Mesodermal cell (in vitro differentiated cells): ENCODE measurements at regions not wholly inside any gene's neighbourhood (a gene's known extent, or its start where the extent isn't known, plus 50 kb on each side); places are given as distances from the start of the nearest gene placed in this dataset.
"Not testable (repeated sequence)": the region's sequence is repeated elsewhere in the genome, so short reads cannot be mapped to it uniquely, and the experiment has no call there.

Experiments
- H3K27ac ChIP-seq: 2 replicates; pipeline ENCODE4 v1.7.0; 2013; ENCODE audit warnings: mild to moderate bottlenecking, low read depth, low read length, moderate library complexity; ENCODE audit not compliant: severe bottlenecking
- H3K36me3 ChIP-seq: 2 replicates; pipeline ENCODE4 v1.7.1; 2013; ENCODE audit warnings: mild to moderate bottlenecking, low read length, moderate library complexity; ENCODE audit not compliant: control insufficient read depth, insufficient read depth
- H3K4me1 ChIP-seq: one replicate; pipeline ENCODE4 v1.7.1; 2013; ENCODE audit warnings: mild to moderate bottlenecking, low read length; ENCODE audit not compliant: insufficient read depth, control insufficient read depth, poor library complexity, severe bottlenecking
- H3K4me3 ChIP-seq: 2 replicates; pipeline ENCODE4 v1.7.0; 2013; ENCODE audit warnings: low read length, control low read depth, mild to moderate bottlenecking; ENCODE audit not compliant: insufficient read depth, poor library complexity, severe bottlenecking; ENCODE audit errors: extremely low read depth
- H3K9me3 ChIP-seq: 2 replicates; pipeline ENCODE4 v1.7.1; 2013; ENCODE audit warnings: mild to moderate bottlenecking, low read length, moderate library complexity; ENCODE audit not compliant: control insufficient read depth
- WGBS, 2 experiments: methylation state at CpG; one replicate each; pipeline ENCODE4 v1.1.5; 2013; ENCODE audit warnings: missing lambda C conversion rate in 2 of 2; ENCODE audit not compliant: insufficient coverage in 2 of 2; 5-methylcytosine and 5-hydroxymethylcytosine counted together

- no peak overlapping the region for H3K4me3 ChIP-seq
- no peaks in the 10 kb centered on the region for H3K9me3 ChIP-seq
- H3K4me1 ChIP-seq, result no peaks in the 10 kb centered on the region
- H3K27ac ChIP-seq, result no peak overlapping the region
- no peaks in the 10 kb centered on the region for H3K36me3 ChIP-seq
- WGBS, 2 experiments, result 81 to 89% methylated on average over 6 of the region's 6 CpGs
Measured at GRCh38 chr18:56445422-56445821, 193.0 kb downstream of the TXNL1 start.

- H3K27ac ChIP-seq, result no peak overlapping the region
- no peak overlapping the region for H3K4me3 ChIP-seq
- WGBS, 2 experiments, result 91 to 94% methylated on average over 1 to 3 of the region's 3 CpGs
- H3K4me1 ChIP-seq, result no peaks in the 10 kb centered on the region
- H3K36me3 ChIP-seq, result no peaks in the 10 kb centered on the region
- no peaks in the 10 kb centered on the region for H3K9me3 ChIP-seq
Measured at GRCh38 chr18:56444201-56444600, 194.2 kb downstream of the TXNL1 start.

- H3K4me3 ChIP-seq, result no peak overlapping the region
- no peak overlapping the region for H3K27ac ChIP-seq
- H3K4me1 ChIP-seq, result no peaks in the 10 kb centered on the region
- WGBS, 2 experiments, result 93 to 94% methylated on average over 2 to 3 of the region's 3 CpGs
- no peaks in the 10 kb centered on the region for H3K36me3 ChIP-seq
- H3K9me3 ChIP-seq, result no peaks in the 10 kb centered on the region
Measured at GRCh38 chr18:56443166-56443907, 195.1 kb downstream of the TXNL1 start.

- not testable (repeated sequence) for H3K27ac ChIP-seq, H3K9me3 ChIP-seq, H3K4me1 ChIP-seq, H3K36me3 ChIP-seq, H3K4me3 ChIP-seq
- WGBS, 2 experiments, result 83% methylated on average over 2 of the region's 2 CpGs; no CpG with 5 or more reads in 1 of the 2 experiments
Measured at GRCh38 chr18:56438480-56438879, 199.9 kb downstream of the TXNL1 start.

GRCh38 chr18:56436651-56437050 is 201.7 kb downstream of the TXNL1 start:
- Histone ChIP-seq H3K4me3 (no peak overlapping the region), H3K4me1 (no peaks in the 10 kb centered on the region), H3K9me3 (no peaks in the 10 kb centered on the region), H3K27ac (no peak overlapping the region), H3K36me3 (no peaks in the 10 kb centered on the region)
- WGBS, 2 experiments, result no CpG with 5 or more reads among the region's 1 CpG

GRCh38 chr18:56433919-56434318 is 204.5 kb downstream of the TXNL1 start:
- H3K36me3 ChIP-seq, result no peaks in the 10 kb centered on the region
- H3K4me3 ChIP-seq, result no peak overlapping the region
- 76 to 84% methylated on average over 3 of the region's 3 CpGs for WGBS, 2 experiments
- no peaks in the 10 kb centered on the region for H3K4me1 ChIP-seq
- H3K9me3 ChIP-seq, result no peaks in the 10 kb centered on the region
- H3K27ac ChIP-seq, result no peak overlapping the region

- no peak overlapping the region for H3K27ac ChIP-seq
- no peaks in the 10 kb centered on the region for H3K4me1 ChIP-seq
- no peak overlapping the region for H3K4me3 ChIP-seq
- H3K9me3 ChIP-seq, result no peaks in the 10 kb centered on the region
- H3K36me3 ChIP-seq, result no peaks in the 10 kb centered on the region
Measured at GRCh38 chr18:56431551-56431950, 206.8 kb downstream of the TXNL1 start.

GRCh38 chr18:56423626-56424025 is 214.8 kb downstream of the TXNL1 start:
- Histone ChIP-seq H3K9me3 (no peaks in the 10 kb centered on the region), H3K36me3 (no peaks in the 10 kb centered on the region), H3K4me1 (no peaks in the 10 kb centered on the region), H3K27ac (no peak overlapping the region), H3K4me3 (no peak overlapping the region)

GRCh38 chr18:56421647-56422046 is 216.7 kb downstream of the TXNL1 start:
- Histone ChIP-seq H3K9me3 (no peaks in the 10 kb centered on the region), H3K4me1 (no peaks in the 10 kb centered on the region), H3K36me3 (no peaks in the 10 kb centered on the region), H3K27ac (no peak overlapping the region), H3K4me3 (no peak overlapping the region)
- WGBS, 2 experiments, result 86 to 90% methylated on average over 1 to 2 of the region's 2 CpGs

GRCh38 chr18:56420868-56421267 is 217.5 kb downstream of the TXNL1 start:
- not testable (repeated sequence) for H3K27ac ChIP-seq, H3K4me3 ChIP-seq, H3K36me3 ChIP-seq, H3K4me1 ChIP-seq, H3K9me3 ChIP-seq
- WGBS, 2 experiments, result 80 to 100% methylated on average over 2 of the region's 5 CpGs

GRCh38 chr18:56414357-56414756 is 224.0 kb downstream of the TXNL1 start:
- Histone ChIP-seq H3K27ac (no peak overlapping the region), H3K4me1 (no peaks in the 10 kb centered on the region), H3K4me3 (no peak overlapping the region), H3K9me3 (peaks cover 5% of the 10 kb centered on the region), H3K36me3 (no peaks in the 10 kb centered on the region)
- WGBS, 2 experiments, result 83 to 88% methylated on average over 2 of the region's 2 CpGs
